ENCODE measurements at regions not wholly inside any gene's neighbourhood (a gene's known extent, or its start where the extent isn't known, plus 50 kb on each side); places are given as distances from the start of the nearest gene placed in this dataset.

DNA sequence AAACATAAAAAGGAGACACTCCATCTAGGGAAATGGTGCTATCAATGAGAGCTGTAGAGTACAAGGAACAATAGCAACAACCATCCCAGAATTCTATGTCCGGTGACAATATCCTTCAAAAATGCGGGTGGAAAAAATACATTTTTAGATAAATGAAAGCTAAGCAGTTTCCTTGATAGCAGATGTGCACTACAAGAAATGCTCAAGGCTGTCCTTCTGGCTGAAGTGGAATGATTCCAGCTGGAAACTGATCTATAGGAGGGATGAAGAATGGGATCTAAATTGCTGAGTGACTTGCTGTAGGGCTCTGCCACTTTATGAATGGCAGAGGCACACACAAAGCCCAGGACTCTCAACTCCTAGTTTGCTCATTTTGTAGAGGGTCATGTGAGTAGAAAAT, 763.1 kb downstream of the C6orf118 start:
- no peak for DNase-seq

GRCh38 chr6:164534070-164534766, 775.2 kb downstream of the C6orf118 start:
- DNase-seq = no peak

GRCh38 chr6:164533045-164533362, 776.4 kb downstream of the C6orf118 start:
- no peak for DNase-seq

DNA sequence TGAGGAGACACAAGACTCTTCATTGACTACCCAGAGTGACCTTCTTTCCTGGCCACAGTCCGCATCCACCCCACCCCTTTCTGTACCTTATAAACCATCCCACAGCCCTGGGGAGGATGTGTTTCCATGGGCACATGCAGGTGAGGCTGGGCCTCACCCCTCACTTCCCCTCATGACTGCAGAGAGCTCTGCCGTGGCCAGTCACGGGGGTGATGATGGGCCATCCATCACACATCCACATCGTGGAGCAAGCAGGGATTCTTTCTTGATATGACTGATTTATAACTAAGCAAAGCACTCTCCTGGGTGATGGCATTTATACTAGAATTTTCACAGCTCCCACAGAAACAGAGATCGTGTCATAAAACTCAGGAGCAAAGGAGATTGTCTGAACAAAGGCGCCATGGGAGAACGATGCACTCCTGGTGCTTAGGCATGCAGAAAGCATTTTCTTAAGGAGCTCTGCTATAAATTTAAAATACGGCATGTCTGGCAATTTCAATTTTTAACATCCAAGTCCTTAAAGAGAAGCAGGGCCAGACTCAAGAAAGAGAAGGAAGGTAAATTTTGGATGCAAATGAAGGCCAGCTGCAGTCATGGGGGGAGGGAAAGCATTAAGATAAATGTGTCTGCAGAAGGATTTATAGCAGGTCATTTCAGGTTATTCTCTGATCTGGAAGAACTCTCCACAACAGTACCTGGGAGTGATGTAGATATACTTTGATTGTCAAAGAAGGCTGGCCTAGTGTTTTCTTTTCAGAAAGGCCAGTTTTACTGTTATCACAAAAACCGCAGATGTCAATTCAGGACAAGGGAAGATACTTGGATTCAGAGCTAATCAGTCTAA, 777.0 kb downstream of the C6orf118 start:
- DNase-seq = no peak

DNA sequence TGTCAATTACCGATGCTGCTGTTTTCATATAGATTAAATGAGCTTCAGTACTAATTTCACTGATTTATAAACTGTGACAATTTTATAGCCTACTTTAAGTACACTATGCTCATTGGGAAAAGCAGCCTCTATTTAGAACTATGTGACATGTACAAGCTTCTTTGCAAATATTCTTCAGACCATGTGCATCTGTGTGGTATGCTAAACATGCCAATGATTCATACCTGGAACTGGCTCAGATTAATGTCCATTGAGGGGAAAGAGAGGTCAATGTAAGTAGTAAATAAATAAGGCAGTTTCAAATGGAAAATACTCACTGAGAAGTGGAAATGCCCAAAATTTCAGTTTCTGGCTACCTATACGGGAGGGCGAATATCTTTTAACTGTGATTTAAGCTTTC, 777.7 kb downstream of the C6orf118 start:
- DNase-seq = no peak

DNA sequence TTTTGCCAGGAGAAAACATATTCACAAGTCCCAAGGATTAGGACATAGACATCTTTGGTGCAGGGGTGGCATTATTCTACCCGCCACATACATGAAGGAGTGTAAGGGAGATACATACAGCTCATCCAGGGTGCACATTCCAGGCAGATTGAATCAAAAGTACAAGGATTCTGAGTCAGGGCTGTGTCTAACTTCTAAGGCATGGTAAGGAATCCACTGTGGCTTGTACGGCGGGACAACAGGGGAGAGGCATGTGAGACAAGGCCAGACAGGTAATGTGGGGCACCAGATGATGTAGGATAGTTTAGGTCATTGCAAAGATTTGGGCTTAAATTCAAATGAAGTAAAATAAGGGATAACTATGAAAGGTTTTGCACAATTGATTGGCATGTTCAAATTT, 780.9 kb downstream of the C6orf118 start:
- DNase-seq = no peak

- no peak for DNase-seq
Measured at GRCh38 chr6:164523087-164523654, 786.2 kb downstream of the C6orf118 start.

- DNase-seq = no peak
Measured at GRCh38 chr6:164520916-164521315, 788.5 kb downstream of the C6orf118 start.

- no peak for DNase-seq
Measured at GRCh38 chr6:164507206-164507940, 802.0 kb downstream of the C6orf118 start.

DNA sequence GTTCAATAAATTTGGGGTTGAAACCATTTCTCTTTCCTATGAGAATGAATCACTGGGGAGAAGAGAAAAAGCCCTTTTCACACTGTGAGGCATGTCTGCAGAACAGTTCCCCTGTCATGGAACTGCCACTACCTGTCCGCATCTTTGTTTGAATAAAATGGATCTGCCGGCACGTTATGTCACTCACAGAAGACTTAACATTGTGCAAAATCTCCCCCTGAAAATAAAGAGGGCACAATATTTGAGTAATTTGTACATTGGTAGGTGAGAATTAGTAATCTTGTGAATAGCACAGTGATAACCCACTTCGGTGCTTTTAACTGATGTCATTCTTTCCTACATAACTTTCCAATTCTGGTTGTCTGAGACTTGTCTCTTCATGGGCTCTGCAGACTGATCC, 804.0 kb downstream of the C6orf118 start:
- DNase-seq = no peak

- DNase-seq = no peak
Measured at GRCh38 chr6:164502833-164503232, 806.6 kb downstream of the C6orf118 start.

DNA sequence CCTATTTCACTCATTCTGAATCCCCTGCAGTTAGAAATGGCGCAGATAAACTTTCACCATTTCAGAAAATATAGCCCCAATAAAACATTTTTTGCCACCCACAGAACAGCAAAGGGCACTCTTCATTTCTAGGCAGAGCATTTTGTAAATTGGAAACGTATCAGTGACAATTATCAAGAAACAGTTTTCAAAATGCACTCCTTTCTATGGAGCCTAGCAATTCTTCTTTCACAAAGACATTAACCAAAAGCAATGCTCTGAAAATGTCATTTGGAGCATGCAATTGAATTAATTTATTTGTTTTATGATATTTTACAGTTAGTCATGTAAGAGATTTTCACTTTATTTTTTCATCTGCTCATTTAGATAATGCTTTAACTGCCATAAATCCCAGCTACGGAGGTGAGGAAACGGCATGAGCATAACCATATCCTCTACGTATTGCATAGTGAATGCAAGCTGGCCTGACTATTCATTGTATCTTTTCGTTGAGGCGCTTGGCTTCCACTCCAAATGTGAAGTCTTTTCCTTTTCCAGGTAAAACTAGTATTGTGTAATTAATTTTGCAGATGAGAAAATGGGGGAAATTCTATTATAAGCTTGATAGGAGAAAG, 813.4 kb downstream of the C6orf118 start:
- DNase-seq = no peak

DNA sequence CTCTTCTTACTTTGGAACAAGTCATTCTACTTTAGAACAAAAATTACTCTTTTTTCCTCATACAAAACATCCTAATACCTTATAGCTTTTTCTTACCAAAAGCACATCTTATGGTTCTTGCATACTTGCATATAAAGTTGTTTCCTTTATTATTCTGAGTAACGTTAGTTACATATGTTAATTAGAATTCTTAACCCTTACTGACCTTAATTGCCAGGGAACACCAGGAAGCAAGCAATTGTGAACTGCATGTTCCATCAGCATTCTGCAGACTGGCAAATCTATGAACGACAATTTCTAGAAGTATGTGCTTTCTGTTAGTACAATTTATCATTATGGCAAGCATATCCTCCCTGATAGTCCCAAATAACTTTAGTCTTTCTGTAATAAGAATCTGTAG, 831.0 kb downstream of the C6orf118 start:
- DNase-seq = no peak

DNA sequence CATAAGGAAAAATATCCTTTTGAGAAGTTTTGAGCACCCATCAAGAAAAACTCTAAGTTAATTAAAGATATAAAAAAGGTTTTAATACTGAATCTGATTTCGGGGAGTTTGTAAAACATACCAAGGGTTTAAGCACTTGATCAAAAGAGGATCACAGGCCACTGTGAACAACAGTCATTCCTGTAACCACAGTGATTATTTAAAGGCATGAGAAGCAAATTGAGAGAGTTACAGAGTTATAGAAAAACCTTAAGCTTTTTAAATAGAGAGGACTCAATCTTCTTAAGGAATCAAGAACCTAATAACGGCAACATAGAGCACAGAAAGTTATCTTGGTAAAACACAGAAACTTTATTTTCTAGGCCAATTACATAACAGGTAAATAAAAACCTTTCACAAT, 831.6 kb downstream of the C6orf118 start:
- DNase-seq = no peak

DNA sequence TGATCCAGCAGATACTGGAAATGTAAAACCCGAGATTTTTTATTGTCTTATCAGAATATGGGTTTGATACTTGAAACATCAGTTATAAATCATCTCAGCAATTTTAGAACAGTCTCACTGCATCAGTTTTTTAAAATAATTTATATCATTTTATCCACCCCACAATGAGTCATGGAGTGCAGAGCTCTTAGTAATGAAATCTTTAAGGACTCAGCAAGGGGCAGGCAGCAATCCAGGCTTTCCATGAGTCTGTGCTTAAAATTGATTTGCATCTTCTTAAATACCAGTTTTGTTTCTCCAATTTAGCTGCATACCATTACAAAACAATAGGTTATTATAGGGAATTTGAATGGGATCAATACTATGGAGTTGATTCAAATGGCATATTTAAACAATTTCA, 832.3 kb downstream of the C6orf118 start:
- DNase-seq = no peak

- no peak for DNase-seq
Measured at GRCh38 chr6:164469276-164469949, 840.0 kb downstream of the C6orf118 start.

GRCh38 chr6:164455835-164456234, 853.6 kb downstream of the C6orf118 start:
- no peak for DNase-seq

- DNase-seq = no peak
Measured at GRCh38 chr6:164453835-164454234, 855.6 kb downstream of the C6orf118 start.

GRCh38 chr6:164442572-164442971, 866.8 kb downstream of the C6orf118 start:
- DNase-seq = no peak

- DNase-seq = no peak
Measured at GRCh38 chr6:164439331-164439730, 870.1 kb downstream of the C6orf118 start.

DNA sequence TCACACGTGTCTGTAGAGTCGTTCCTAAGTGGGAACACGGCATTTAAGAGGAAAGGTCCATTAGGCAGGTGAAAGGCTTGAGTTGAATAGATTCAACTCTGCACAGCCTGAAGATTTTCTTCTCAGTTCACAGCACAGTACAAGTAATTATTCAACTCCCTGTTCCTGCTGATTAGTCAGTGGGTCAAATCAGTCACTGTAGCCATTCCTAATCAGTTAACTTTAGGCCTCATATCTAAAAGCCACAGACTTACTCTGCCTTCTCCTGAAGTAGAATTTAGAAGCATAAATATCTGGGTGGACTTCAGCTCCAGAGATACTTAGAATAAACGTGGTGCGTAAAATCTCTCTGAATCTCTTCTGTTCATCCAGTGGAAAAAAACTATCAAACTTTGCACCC, 872.4 kb downstream of the C6orf118 start:
- no peak for DNase-seq

DNA sequence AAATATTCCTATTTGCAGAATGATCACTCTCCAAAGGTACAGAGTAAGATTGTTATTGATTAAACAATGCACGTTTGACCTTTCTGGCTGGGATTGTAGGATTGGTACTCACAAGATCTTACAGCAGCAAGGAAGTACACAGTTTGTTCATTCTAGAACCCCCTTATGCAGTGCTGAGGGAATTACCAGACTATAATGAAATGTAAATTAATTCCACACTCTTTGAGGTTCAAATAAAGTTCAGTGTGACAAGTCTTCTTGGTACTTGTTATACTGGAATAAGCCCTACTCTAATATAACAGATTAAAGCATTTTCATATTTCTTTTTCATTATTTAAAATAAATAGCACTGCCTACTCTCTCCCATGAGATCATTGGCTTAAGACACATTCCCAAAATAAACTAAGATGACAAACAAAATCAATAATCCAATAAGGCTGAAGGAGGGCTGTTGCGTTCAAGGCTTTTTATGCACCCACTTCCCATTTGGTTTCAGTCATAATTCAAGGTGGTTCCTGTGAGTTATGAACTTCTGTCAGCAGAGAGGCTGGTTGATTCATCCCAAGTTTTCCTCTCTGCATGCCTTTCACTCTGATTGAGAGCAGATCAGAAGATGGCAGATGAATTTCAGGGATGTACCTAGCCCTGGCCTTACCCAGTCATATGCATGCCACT, 881.5 kb downstream of the C6orf118 start:
- no peak for DNase-seq
